ENCODE measurements at regions not wholly inside any gene's neighbourhood (a gene's known extent, or its start where the extent isn't known, plus 50 kb on each side); places are given as distances from the start of the nearest gene placed in this dataset.

DNA sequence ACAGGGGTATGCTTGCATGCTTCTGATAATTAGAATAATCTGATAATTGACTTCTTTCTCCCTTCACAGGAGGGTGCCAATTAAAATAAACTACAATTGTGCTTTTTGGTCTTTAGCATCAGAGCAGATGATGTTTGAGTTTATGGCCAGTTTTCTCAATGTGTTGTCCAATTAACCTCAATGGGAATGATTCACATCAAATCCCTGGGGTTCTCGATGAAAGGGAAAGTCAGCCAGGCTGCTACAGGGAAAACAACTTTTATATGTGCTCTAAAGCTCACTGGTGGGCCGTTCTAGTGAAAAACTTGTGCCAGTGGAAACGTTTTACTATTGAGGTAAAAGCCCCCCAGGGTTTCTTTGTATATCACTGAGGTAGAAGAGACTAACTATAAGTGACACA, 887.3 kb upstream of the CRIM1 start:
- H3F3A ChIP-seq (ENCODE audit: insufficient read depth, low read depth), result no peaks in the 10 kb centered on the region
- H3K9me3 ChIP-seq (ENCODE audit: insufficient read depth, low read depth), result no peaks in the 10 kb centered on the region
- no peaks in the 10 kb centered on the region for H4K20me1 ChIP-seq (ENCODE audit: insufficient read depth)
- intact Hi-C loops (cut with micrococcal nuclease; ENCODE audit: unreplicated experiment), result no loop called here
- no peak overlapping the region for H3K4me3 ChIP-seq
- no peaks in the 10 kb centered on the region; the same call in 1 of the 2 replicates for H3K9me2 ChIP-seq (ENCODE audit: insufficient read depth)
- H2AFZ ChIP-seq, result no peak overlapping the region
- ChIA-PET CTCF (no interaction called here), POLR2A (ENCODE audit: unreplicated experiment) (no interaction called here)
- H3K27ac ChIP-seq, result no peak overlapping the region
- no peaks in the 10 kb centered on the region for H3K4me1 ChIP-seq (replicated peaks; ENCODE audit: insufficient read depth)
- no peaks in the 10 kb centered on the region for H3K27me3 ChIP-seq (ENCODE audit: insufficient read depth, low read depth)
- H3K79me2 ChIP-seq (ENCODE audit: low read depth), result no peaks in the 10 kb centered on the region
- no peaks in the 10 kb centered on the region for H3K36me3 ChIP-seq (ENCODE audit: low read depth)
- no TSS peak for BruUV-seq (replicated peaks)
- TF ChIP-seq, protein P1, sequence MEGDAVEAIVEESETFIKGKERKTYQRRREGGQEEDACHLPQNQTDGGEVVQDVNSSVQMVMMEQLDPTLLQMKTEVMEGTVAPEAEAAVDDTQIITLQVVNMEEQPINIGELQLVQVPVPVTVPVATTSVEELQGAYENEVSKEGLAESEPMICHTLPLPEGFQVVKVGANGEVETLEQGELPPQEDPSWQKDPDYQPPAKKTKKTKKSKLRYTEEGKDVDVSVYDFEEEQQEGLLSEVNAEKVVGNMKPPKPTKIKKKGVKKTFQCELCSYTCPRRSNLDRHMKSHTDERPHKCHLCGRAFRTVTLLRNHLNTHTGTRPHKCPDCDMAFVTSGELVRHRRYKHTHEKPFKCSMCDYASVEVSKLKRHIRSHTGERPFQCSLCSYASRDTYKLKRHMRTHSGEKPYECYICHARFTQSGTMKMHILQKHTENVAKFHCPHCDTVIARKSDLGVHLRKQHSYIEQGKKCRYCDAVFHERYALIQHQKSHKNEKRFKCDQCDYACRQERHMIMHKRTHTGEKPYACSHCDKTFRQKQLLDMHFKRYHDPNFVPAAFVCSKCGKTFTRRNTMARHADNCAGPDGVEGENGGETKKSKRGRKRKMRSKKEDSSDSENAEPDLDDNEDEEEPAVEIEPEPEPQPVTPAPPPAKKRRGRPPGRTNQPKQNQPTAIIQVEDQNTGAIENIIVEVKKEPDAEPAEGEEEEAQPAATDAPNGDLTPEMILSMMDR (conservative IDR thresholded peaks at IDR 0.05), result no peak
- TF ChIP-seq EZH2 (IDR thresholded peaks at IDR 0.05; ENCODE audit: low read depth), result no peak
- no peak for DNase-seq
- no peak overlapping the region for H3K4me2 ChIP-seq

- no peak overlapping the region for H3K4me3 ChIP-seq
- intact Hi-C loops (cut with micrococcal nuclease; ENCODE audit: unreplicated experiment), result no loop called here
- BruUV-seq (replicated peaks), result no TSS peak
- H3K4me1 ChIP-seq (replicated peaks; ENCODE audit: insufficient read depth), result no peaks in the 10 kb centered on the region
- POLR2A ChIA-PET (ENCODE audit: unreplicated experiment), result no interaction called here
- no peaks in the 10 kb centered on the region for H3K79me2 ChIP-seq (ENCODE audit: low read depth)
- no peak overlapping the region for H2AFZ ChIP-seq
- no peaks in the 10 kb centered on the region for H3K9me3 ChIP-seq (ENCODE audit: insufficient read depth, low read depth)
- no peaks in the 10 kb centered on the region for H4K20me1 ChIP-seq (ENCODE audit: insufficient read depth)
- no peak overlapping the region for H3K4me2 ChIP-seq
- DNase-seq, result no peak
- no peaks in the 10 kb centered on the region for H3K36me3 ChIP-seq (ENCODE audit: low read depth)
- CTCF ChIA-PET, result no interaction called here
- no peaks in the 10 kb centered on the region for H3K27me3 ChIP-seq (ENCODE audit: insufficient read depth, low read depth)
- H3K9me2 ChIP-seq (ENCODE audit: insufficient read depth), result no peaks in the 10 kb centered on the region
- H3F3A ChIP-seq (ENCODE audit: insufficient read depth, low read depth), result no peaks in the 10 kb centered on the region
- no peak for TF ChIP-seq EZH2 (IDR thresholded peaks at IDR 0.05; ENCODE audit: low read depth)
- TF ChIP-seq, protein P1 (conservative IDR thresholded peaks at IDR 0.05), result no peak
- no peak overlapping the region for H3K27ac ChIP-seq
Observed at GRCh38 chr2:35463805-35464596, 891.6 kb upstream of the CRIM1 start.

- intact Hi-C loops (cut with micrococcal nuclease; ENCODE audit: unreplicated experiment), result no loop called here
- Histone ChIP-seq H3K4me3 (no peak overlapping the region), H3K27ac (no peak overlapping the region), H3K9me2 (ENCODE audit: insufficient read depth) (no peaks in the 10 kb centered on the region), H3K27me3 (ENCODE audit: insufficient read depth, low read depth) (no peaks in the 10 kb centered on the region), H3K79me2 (ENCODE audit: low read depth) (no peaks in the 10 kb centered on the region), H3K9me3 (ENCODE audit: insufficient read depth, low read depth) (no peaks in the 10 kb centered on the region), H3K4me1 (replicated peaks; ENCODE audit: insufficient read depth) (no peaks in the 10 kb centered on the region), H3K4me2 (no peak overlapping the region), H4K20me1 (ENCODE audit: insufficient read depth) (no peaks in the 10 kb centered on the region), H3F3A (ENCODE audit: insufficient read depth, low read depth) (no peaks in the 10 kb centered on the region), H3K36me3 (ENCODE audit: low read depth) (no peaks in the 10 kb centered on the region), H2AFZ (no peak overlapping the region)
- DNase-seq, result no peak
- ChIA-PET CTCF (no interaction called here), POLR2A (ENCODE audit: unreplicated experiment) (no interaction called here)
- no peak for TF ChIP-seq EZH2 (IDR thresholded peaks at IDR 0.05; ENCODE audit: low read depth)
- TF ChIP-seq, protein P1 (conservative IDR thresholded peaks at IDR 0.05), result no peak
- no TSS peak for BruUV-seq (replicated peaks)
Observed at GRCh38 chr2:35462226-35462998, 893.2 kb upstream of the CRIM1 start.

Measured in PC-9 (cell line).